HG02852 (cell line): ENCODE measurements at regions not wholly inside any gene's neighbourhood (a gene's known extent, or its start where the extent isn't known, plus 50 kb on each side); places are given as distances from the start of the nearest gene placed in this dataset.

Experiments used
- ATAC-seq: cut with Tn5 transposase; IDR thresholded peaks from one replicate; pipeline ENCODE4 v1.9.1; 2021; ENCODE audit warnings: mild to moderate bottlenecking, moderate library complexity; ENCODE audit not compliant: unreplicated experiment

DNA sequence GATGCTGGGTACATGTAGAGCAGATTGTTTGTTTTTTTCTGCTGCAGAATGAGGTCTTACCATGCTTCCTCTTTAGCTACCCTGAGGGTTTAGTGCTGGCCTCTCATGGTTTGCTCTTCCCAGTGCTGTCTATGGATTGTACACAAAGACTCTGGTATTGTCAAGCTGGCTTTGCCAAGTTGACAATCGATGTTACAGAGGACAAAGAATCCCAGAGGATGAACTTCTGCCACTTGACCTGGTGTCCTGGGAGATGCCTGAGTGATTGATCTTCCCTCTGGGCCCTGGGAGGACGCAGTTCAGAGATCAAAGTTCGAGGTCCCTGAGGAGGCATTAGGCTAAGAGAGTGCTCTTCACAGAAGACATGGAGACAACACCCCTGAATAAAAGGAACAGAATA, 865.4 kb downstream of the CCSER2 start:
- no peak for ATAC-seq

DNA sequence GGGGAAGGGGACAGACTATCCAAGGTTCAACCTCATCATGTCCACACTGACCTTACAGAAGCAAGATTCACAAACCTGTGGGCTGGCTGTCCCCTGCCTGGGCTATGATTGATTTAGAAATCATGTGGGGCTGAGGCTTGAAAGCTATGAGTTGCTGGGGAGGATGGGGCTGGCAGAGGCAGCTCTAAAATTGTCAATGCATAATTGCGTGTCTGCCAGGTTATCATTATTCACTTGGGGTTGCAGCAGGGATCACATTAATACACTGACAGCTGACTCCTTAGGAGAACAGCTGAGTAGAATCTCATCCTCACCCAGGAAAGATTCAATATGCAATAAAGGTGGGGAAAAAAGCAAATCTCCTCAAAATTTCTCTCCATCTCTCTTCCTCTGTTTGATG, 866.3 kb downstream of the CCSER2 start:
- ATAC-seq: no peak

DNA sequence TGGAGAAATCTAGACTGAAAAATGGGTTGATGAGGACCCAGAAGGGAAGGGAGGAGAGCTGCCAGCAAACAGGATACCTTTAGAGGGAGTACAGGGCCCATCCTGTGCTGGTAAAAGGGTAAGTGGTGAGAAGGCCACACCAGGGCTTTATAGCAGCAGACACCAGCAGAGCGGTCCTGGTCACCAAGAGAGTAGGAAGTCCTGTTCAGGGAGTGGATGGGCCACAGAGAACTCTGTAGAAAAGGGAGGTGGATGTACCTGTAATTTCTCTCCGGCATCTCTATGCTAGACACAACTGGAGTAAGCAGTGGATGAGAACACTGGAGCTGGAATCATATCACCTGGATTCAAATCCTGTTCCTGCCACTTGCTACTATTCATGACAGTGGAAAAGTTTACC, 867.2 kb downstream of the CCSER2 start:
- no peak for ATAC-seq

DNA sequence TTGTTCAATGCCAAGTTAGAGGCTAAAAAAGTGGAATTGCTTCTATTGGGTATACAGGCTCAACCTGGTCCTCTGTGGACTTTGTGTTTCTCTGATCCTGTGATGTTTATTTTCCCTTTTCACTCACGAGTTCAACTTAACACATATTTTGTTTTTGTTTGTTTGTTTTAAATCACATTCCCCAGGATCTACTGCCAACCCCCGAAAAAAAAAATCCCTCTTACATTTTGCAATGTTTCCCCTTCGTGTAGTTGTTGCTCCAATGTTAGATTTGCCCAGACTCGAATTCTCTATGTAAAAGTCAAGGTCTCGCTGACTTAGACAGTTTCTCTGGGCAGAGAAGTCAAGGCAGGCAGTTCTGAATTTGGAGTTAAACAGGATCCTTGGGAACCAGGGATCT, 876.4 kb downstream of the CCSER2 start:
- ATAC-seq: no peak

DNA sequence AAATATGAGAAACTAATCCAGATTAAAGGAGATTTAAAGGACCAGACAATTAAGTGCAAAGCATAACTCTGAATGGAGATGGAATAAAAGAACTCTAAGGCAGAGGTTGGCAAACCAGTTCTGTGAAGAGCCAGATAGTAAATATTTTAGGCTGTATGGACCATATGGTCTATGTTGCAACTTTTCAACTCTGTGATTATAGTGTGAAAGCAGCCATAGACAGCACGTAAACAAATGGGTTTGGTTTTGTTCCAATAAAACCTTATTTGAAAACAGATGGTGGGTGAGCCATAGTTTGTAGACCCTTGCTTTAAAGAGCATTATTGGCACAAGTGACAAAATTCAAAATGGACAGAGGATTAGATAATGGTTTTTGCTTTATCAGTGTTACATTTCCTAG, 884.1 kb downstream of the CCSER2 start:
- no peak for ATAC-seq

DNA sequence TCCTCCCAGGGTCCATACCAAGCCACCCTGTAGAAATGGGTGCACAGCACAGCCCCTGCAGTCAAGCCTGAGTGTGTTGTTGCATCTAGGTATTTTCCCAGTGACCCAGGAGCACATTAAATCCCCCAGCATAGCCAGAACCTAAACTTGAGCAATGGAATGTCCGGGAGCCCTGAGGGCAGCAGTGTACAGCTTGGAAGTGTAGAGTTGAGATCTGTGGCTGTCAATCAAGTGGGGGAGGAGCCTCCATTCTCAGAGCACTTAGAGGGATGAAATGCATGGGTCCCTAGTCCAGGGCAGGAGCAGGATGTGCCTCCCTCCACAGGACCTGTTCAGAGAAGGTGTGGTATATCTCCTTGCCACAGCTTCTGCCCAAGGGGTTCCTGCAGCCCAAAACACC, 885.1 kb downstream of the CCSER2 start:
- no peak for ATAC-seq

DNA sequence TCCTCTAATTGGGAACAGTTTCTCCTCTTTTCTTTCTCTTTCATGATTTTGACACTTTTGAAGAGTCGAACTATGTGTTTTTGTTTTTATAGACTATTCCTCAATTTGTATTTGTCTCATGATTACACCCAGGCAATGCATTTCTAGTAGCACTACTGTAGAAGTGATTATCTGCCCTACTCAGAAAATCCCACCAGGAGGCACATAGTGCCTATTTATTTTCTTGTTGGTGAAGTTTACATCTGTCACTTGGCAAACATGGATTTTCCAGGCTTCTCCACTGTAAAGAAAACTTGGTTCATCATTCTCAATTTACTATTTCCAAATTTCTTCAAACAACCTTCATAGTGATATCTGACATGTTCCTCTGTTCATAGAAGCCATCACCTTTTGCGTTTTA, 893.9 kb downstream of the CCSER2 start:
- no peak for ATAC-seq

DNA sequence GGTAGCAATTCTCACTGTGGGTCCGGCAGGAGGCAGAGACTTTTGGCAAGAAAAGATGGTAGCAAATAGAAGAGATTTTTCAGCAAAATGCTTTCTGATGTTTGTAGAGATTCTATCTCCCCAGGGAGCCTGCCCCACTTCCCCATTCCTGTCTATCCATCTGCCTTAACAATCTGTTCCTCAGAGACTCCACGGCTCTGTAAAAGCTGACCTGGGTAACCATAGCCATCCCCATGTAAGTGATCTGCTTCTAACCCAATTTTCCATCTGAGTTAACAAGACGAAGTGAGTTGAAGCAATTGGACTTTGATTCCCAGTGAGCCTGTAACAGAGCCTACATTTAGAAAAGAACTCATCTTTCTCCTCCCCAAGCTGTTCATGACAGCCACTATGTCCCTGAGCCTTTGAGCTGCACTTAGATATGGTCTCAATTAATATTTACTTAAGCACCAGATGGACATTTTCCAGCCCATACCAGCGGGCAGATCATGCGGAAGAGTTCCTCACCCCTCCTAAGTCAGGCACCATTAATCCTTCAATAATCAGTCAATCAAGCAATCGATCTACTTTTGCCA, 896.1 kb downstream of the CCSER2 start:
- no peak for ATAC-seq

DNA sequence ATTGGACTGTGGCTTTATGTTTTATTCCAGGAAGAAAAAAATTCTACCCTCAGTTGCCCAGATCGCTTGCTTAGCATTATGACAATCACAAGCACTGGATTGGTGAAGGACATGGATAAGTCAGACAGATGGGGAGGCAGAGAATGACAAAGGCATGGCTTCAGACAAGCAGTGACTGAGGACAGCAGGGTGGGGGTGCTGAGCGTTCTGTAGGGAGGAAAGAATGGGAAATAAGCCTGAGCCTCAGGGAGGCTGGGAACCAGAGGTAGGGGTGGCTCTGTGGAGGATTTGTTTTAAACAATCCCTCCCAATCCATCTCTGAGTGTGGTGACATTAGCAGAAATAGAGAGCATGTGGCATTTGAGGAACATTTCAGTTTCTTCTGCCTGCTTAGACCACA, 896.9 kb downstream of the CCSER2 start:
- no peak for ATAC-seq

DNA sequence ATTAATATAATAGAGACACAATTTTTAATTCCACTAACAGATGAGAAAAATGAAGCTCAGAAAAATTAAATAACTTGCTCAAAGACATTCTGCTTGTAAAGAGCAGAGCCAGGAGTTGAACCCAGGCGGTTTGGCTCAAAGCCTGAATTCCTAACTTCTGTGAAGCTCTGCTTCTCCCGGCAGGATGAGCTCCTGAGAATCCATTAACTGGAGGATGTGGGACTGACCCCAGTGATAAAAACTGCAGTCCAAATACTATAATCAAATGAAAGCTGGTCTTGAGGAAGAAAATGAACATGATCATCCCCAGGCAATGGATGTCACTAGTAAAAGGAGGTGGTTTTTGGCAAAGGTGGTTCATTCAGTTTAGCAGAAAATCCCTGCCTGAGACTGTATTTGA, 898.2 kb downstream of the CCSER2 start:
- ATAC-seq: no peak

DNA sequence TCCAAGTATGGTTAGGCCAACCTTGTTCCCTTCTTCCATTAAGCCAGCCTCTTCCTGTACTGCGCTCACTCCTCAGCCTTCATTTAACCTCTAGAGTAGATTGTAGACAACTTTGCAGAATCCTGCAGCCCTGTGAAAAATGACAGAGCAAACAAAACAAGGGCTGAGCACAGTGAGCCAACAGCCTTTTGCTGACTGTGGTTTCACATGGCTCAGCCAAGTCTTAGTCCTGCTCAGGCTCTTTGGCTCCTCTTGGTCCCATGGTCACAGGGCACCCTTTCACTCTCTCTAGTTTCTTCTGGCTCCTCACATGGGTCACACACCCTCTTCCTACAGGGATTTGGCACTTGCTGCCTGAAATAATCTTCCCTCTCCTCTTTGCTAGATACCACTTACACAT, 900.3 kb downstream of the CCSER2 start:
- no peak for ATAC-seq

DNA sequence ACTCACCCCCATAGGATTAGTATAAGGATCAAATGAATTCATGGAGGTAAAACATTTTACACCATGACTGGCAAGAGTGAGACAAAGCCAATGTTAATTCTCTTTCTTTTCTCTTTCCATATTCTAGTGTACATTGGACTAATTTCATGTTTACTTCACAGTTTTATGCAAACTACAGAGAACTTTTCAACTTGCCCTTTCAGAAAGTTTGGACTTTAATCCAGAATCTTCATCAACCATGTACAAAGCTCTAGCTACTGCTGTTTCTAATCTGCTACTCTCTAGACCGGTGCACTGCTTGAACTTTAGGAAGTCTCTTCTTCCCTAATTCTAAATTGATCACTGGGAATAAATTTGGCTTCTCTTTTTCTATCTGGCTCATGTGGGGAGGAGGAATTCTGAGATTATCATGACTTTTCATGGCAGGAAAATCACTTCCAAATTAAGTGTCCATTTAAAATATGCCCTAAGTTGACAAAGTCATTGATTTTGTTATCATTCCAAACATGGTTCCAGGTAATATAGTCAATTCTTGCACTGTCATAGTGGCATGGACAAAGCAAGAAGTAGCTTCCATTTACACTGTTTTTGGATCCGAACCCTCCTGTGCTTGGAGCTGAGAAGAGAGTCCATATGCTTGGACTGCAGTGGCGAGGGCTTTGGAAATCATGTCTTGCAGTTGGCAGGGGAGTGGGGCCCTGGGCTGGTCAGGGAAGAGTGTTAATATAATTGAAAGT, 903.3 kb downstream of the CCSER2 start:
- ATAC-seq: no peak

DNA sequence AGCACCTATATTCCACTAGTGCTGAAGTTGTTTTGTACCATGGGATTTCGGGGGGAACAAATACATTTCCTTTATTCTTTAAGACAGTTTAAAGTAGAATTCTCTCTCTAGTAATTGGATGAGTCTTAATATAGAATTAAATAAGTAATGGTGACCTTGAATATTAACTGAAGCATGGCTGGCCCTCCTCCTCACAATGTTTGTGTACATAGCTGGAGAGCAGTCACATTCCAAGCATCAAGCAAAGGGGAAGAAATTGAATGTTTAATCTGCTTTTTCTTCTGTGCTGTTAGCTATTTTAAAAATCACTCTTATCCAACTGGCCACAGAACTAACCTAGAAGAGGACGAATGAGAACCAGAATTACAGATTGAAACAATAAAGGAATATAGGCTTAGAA, 906.9 kb downstream of the CCSER2 start:
- ATAC-seq: no peak

DNA sequence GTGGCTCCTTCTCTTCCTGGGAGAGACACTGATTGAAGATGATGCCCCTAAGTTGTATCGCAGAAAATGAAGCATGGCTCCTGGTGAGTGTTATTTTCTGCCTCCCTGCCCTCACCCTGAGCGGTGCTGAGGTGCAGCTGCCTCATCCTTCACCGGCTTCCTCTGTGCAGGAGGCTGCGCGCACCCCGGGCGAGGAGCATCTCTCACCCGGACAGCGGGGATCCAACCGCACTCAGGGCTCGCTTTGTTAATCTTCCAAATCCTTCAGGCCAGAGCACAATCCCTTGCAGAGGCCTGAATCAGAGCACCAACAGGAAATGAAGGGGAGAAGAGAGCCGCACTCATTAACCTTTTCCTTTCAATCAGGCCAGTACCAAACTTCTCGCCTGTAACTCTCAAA, 910.3 kb downstream of the CCSER2 start:
- ATAC-seq: no peak

DNA sequence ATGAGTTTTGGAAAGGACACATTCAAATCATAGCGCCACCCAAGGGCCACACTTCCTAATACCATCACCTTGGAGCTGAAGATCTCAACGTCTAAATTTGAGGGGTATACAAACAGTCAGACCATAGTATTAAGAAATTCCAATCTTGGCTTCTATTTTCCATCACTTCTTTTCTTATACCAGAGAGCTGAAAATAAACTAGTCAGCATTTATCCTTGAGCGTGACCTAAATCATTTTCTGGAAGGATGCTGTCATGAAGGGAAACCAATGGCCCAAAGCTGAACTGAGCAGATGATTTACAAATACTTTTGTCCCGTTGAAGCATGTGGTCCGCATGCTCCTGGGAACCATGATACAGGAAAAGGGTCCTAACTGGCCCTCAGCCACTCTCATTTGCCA, 921.9 kb downstream of the CCSER2 start:
- ATAC-seq: no peak

DNA sequence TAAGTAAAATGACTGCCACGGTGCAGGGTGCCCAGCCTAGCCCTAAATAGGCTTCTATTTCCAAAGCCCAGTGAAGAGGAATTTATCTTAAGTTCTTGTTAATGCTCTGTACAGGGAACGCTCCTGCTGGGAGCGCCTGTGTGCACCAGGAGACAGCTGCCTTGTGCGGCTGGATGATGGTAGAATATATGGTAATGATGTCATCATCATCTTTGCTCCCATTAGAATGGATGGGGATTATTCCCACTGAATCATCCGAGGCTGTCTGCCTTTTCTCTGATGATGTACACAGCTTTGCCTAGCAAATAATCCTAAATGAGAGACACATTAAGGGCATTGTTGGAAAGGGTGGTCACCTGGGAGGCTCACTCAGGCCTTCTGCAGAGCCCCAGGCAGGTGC, 928.1 kb downstream of the CCSER2 start:
- no peak for ATAC-seq

DNA sequence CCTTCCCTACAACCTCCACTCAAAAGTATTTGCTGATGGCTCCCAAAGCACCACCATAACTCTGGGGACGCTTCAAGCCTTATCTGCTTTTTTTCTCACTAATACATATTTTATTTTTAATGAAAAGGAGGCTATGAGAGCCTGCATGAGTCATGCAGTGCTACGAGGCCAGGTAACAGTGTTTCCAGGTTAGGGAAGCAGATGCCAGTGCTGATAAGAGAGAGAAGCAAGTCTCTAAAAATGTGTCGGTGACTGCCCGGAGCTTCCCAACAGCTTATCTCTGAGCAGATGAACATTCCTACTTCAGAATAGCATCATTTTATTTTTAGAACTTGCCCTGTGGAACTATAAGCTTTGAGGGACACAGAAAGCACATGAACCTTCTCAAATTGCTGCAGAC, 931.5 kb downstream of the CCSER2 start:
- no peak for ATAC-seq

DNA sequence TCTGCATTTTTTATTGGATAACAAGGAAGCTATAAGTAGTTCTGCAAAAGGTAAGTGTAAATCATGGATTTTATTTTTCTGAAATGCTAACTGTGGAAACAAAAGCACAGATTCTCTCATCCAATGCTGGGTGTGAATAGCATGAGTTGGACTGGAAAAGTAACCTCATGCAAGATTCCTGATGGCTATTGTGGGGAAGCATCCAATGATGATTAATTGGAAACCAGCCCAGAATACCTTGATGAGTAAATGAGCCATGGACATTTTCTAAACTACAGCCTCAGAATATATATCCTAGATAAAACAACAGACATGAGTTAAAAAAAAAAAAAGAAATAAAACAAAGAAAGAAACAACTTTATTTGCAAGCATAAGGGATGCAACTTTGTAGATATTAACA, 934.6 kb downstream of the CCSER2 start:
- ATAC-seq: no peak

DNA sequence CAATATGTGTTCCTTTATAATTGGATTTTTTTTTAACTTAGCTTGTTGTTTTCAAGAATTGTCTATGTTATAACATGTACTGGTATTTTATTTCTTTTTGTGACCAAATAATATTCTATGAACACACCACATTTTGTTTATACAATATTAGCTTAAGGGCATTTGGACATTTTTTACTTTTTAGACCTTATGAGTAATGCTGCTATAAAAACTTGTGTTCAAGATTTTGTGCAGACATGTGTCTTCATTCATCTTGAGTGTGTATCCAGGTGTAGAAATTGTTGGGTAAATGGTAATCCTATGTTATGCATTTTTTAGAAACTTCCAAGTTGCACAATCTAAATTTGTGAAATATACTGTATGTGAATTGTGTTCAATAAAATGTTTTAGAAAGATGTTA, 936.7 kb downstream of the CCSER2 start:
- ATAC-seq: no peak

DNA sequence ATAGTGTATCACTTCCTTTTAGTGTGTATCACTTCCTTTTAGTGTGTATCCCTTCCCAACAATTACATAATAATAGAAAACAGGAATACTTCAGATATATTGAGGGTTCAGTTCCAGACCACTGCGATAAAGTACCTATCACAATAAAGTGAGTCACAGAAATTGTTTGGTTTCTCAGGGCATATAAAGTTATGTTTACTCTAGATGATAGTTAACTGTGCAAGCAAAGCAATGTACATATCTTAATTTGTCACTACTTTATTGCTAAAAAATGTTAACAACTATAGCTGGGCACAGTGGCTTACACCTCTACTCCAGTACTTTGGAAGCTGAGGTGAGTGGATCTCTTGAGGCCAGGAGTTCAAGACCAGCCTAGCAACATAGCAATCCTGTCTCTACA, 938.4 kb downstream of the CCSER2 start:
- no peak for ATAC-seq

DNA sequence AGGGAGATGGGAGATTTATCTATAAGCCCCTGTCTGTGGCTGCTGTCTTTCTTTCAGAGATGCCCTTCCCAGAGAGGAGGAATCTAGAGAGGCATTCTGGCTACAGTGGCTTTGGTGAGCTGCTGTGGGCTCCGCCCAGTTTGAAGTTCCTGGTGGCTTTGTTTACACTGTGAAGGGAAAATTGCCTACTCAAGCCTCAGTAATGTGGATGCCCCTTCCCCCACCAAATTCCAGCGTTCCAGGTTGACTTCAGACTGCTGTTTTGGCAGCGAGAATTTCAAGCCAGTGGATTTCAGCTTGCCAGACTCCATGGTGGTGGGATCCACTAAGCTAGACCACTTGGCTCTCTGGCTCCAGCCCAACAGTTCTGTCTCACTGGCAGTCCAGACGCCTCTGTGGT, 951.6 kb downstream of the CCSER2 start:
- ATAC-seq: no peak

DNA sequence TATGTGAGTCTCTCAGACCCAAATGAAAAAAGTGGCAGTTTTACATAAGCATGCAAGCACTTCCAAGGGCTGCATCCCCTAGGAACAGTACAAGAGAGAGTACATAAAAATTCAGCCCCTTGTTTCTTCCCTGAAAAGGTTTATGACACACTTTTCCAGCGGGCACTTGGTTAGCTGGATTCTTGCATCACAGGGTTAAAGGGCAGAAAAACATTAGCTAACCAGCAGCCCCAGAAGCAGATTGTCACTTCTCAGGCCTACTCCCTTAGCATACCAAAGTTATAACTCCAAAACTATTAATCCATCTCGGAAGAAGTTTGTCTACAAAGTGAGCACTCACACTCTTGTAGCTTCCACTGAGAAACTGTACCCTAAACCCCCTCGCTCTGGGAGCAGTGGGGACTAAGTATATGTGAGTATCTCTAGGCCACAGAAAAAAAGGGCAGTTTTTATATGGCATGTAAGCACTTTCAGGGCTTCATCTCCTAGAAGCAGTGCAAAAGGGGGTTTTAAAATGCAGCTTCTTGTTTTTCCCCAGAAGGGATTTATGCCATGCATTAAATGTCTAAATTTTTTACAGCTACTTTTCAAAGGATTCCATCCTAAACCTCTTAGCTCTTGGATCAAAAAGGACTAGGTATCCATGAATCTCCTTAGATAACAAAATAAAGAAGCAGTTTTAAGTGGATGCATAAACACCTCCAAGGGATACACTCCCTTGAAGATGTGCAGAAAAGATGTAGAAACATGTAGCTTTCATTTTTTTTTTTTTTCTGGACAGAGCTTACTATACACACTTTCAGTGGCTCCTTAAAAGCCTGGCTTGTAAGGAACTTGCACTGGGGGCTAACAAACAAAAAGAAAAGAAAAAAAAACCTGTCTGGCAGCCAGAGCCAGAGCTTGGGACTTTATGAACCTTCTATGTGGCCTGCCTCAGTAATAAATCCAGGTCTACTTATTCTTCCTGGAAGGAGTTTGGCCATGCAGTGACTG, 956.7 kb downstream of the CCSER2 start:
- ATAC-seq: no peak
